VCaP (cell line): ENCODE measurements at regions not wholly inside any gene's neighbourhood (a gene's known extent, or its start where the extent isn't known, plus 50 kb on each side); places are given as distances from the start of the nearest gene placed in this dataset.

Source experiments
- H3K27ac ChIP-seq: fragments of 450-650 bp; 2 replicates; pipeline ENCODE4 v1.5.1; 2017
- CTCF ChIP-seq: fragments of 450-650 bp; conservative IDR thresholded peaks from 2 replicates; pipeline ENCODE4 v1.5.1; 2017; ENCODE audit warnings: mild to moderate bottlenecking, moderate library complexity

- H3K27ac ChIP-seq, result no peak overlapping the region
- TF ChIP-seq CTCF, result no peak
These were observed 479.4 kb upstream of the MYT1L start for GRCh38 chr2:2810504-2810903.

- no peak overlapping the region for H3K27ac ChIP-seq
- no peak for TF ChIP-seq CTCF
These were observed 478.7 kb upstream of the MYT1L start for GRCh38 chr2:2809771-2810170.

- TF ChIP-seq CTCF, result no peak
- no peak overlapping the region for H3K27ac ChIP-seq
These were observed 477.5 kb upstream of the MYT1L start for GRCh38 chr2:2808551-2809058.

- TF ChIP-seq CTCF, result no peak
These were observed 475.6 kb upstream of the MYT1L start for GRCh38 chr2:2806711-2807110.

GRCh38 chr2:2805263-2805662 is 474.2 kb upstream of the MYT1L start:
- TF ChIP-seq CTCF, result no peak
- no peak overlapping the region for H3K27ac ChIP-seq

More at GRCh38 chr2:2806711-2807110, 475.6 kb upstream of the MYT1L start:
- H3K27ac ChIP-seq, result no peak overlapping the region

GRCh38 chr2:2804528-2804927 is 473.5 kb upstream of the MYT1L start:
- no peak overlapping the region for H3K27ac ChIP-seq
- TF ChIP-seq CTCF, result no peak

- no peak overlapping the region for H3K27ac ChIP-seq
- TF ChIP-seq CTCF, result no peak
These were observed 470.4 kb upstream of the MYT1L start for GRCh38 chr2:2801458-2801857.

- no peak for TF ChIP-seq CTCF
- H3K27ac ChIP-seq, result no peak overlapping the region
These were observed 469.6 kb upstream of the MYT1L start for GRCh38 chr2:2800697-2801096.
